Daoy (cell line): ENCODE measurements at regions not wholly inside any gene's neighbourhood (a gene's known extent, or its start where the extent isn't known, plus 50 kb on each side); places are given as distances from the start of the nearest gene placed in this dataset.
"Not testable (repeated sequence)": the region's sequence is repeated elsewhere in the genome, so short reads cannot be mapped to it uniquely, and the experiment has no call there.

Source experiments
- DNase-seq: peaks from one replicate; pipeline ENCODE4 v3.0.0-alpha.2; 2015; ENCODE audit warnings: low read depth

GRCh38 chr20:29763821-29764511 is 1493.5 kb upstream of the DEFB115 start:
- DNase-seq = no peak

- peak; percentile 71 for DNase-seq
Measured at GRCh38 chr20:29764922-29765610, 1492.4 kb upstream of the DEFB115 start.

GRCh38 chr20:29778033-29778432 is 1479.4 kb upstream of the DEFB115 start:
- DNase-seq = not testable (repeated sequence)

- DNase-seq = not testable (repeated sequence)
Measured at GRCh38 chr20:29781217-29781616, 1476.2 kb upstream of the DEFB115 start.

- not testable (repeated sequence) for DNase-seq
Measured at GRCh38 chr20:29781891-29782290, 1475.6 kb upstream of the DEFB115 start.

GRCh38 chr20:29787456-29787855 is 1470.0 kb upstream of the DEFB115 start:
- DNase-seq = not testable (repeated sequence)

GRCh38 chr20:29790510-29790909 is 1467.0 kb upstream of the DEFB115 start:
- DNase-seq = no peak

GRCh38 chr20:29831508-29831907 is 1426.0 kb upstream of the DEFB115 start:
- not testable (repeated sequence) for DNase-seq

GRCh38 chr20:29868014-29868413 is 1389.5 kb upstream of the DEFB115 start:
- not testable (repeated sequence) for DNase-seq

- not testable (repeated sequence) for DNase-seq
Measured at GRCh38 chr20:29868688-29869087, 1388.8 kb upstream of the DEFB115 start.

GRCh38 chr20:29871816-29872215 is 1385.6 kb upstream of the DEFB115 start:
- not testable (repeated sequence) for DNase-seq

GRCh38 chr20:29873946-29874345 is 1383.5 kb upstream of the DEFB115 start:
- DNase-seq = peak; percentile 83

GRCh38 chr20:29874476-29875202 is 1382.8 kb upstream of the DEFB115 start:
- peak; percentile 11 for DNase-seq

GRCh38 chr20:29875321-29876083 is 1382.0 kb upstream of the DEFB115 start:
- DNase-seq = not testable (repeated sequence)

- DNase-seq = peak; percentile 6
Measured at GRCh38 chr20:29876084-29876910, 1381.2 kb upstream of the DEFB115 start.

- DNase-seq = peak; percentile 11
Measured at GRCh38 chr20:29876911-29877285, 1380.6 kb upstream of the DEFB115 start.

- DNase-seq = peak; percentile 20
Measured at GRCh38 chr20:29877411-29878280, 1379.8 kb upstream of the DEFB115 start.

- peak; percentile 87 for DNase-seq
Measured at GRCh38 chr20:29878281-29878741, 1379.2 kb upstream of the DEFB115 start.

GRCh38 chr20:29878777-29879442 is 1378.6 kb upstream of the DEFB115 start:
- peak; percentile 21 for DNase-seq
